GM19452 (cell line): ENCODE measurements at regions not wholly inside any gene's neighbourhood (a gene's known extent, or its start where the extent isn't known, plus 50 kb on each side); places are given as distances from the start of the nearest gene placed in this dataset.

Experiments used
- ATAC-seq: cut with Tn5 transposase; IDR thresholded peaks from one replicate; pipeline ENCODE4 v1.9.1; 2021; ENCODE audit not compliant: unreplicated experiment

DNA sequence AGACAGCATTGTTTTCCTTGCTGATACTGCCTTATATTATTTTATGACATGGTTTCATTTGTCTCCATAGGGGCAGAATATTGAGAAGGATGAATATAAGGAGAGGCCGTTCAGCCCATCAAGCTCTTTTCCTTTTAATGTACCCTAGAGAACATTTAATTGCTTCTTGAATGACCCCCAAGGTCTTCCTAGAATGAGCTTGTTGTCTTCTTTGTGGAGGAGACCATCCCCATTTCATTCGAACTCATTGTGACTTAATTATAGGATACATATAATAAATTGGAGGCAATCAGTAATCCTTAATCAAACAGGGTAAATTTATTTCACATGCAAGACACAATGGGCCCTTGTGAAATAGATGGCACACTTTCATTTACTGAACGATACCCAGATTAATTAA lies 231.3 kb downstream of the MDFIC start:
- no peak for ATAC-seq

DNA sequence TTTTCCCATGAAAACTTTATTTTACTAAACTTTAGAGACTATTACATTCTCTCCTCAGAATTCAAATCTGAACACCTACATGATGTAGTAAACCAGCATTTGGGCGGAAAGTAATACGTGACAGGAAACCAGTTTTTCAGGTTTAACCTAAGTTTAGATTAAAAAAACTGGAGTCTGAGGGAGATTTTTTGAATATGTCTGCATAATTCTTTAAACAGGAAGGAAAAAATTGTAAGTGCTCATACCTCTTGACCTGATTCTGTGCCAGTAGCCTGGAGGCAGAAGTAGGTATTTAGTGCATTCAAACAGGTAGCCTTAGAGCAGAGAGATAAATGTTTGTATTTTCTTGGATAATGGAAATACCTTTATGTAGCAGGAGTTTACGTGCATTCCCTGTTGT lies 224.3 kb downstream of the MDFIC start:
- ATAC-seq, result no peak

DNA sequence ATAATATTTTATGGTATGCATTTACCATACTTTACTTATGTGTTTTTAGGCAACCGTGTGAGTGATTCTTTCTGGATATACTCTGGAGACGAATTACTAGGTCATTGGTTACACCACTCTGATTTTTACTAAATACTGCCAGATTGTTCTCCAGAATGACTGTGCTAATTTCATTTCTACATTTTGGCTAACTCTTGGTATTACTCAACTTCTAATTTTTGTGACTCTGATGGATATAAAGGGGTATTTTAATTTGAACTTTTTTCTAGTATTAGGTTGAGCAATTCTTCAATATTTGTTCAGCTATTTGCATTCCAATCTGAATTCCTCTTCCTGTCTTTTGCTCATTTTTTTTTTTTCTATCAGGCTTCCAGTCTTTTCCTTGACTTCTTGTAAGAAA lies 223.6 kb downstream of the MDFIC start:
- peak; percentile 70 for ATAC-seq

DNA sequence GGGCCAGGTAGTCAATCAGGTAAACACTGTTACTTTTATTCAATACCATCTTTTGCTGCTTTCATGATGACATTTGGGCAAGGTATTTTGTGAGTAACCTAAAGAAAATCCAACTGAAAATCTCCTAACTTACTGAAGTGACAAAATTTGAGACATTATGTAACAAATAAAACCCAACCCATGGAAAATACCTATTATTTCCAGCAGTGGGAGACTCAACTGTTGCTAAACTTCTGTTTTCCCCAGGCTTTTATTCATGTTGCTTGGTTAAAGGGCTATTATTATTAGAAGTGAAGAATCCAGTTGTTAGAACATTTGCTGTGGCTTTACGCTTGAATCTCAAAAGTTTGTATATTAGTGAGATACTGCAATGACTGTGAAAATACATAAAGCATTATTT lies 215.9 kb downstream of the MDFIC start:
- ATAC-seq, result no peak

DNA sequence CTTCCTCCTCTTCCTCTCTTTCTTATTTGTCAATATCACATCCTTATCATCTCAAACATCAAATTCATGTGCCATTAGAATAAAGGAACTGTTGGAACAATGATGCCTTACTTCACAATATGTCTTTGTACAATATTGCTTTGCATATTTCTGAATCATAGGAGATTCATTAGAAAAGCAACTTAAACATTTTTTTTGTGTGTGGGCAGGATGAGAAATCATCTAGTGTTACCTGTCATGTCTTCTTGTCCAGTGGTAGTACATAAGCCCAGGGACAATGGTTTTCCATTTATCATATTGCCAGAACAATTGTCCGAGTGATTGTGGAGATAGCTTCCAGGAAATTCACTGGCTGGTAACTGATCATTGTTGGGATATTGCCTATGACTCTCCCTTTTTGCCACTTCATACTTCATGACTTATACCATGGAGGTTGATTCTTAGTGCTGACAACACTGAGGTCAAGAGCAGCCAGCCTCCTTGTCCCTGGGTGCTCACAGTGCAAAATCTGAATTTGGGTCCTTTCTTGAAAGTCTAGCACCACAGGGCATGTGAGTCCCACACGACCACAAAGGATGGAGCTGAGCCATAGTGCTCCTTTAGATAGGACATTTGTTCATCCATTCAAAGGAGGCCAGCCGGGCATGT lies 215.0 kb downstream of the MDFIC start:
- no peak for ATAC-seq

DNA sequence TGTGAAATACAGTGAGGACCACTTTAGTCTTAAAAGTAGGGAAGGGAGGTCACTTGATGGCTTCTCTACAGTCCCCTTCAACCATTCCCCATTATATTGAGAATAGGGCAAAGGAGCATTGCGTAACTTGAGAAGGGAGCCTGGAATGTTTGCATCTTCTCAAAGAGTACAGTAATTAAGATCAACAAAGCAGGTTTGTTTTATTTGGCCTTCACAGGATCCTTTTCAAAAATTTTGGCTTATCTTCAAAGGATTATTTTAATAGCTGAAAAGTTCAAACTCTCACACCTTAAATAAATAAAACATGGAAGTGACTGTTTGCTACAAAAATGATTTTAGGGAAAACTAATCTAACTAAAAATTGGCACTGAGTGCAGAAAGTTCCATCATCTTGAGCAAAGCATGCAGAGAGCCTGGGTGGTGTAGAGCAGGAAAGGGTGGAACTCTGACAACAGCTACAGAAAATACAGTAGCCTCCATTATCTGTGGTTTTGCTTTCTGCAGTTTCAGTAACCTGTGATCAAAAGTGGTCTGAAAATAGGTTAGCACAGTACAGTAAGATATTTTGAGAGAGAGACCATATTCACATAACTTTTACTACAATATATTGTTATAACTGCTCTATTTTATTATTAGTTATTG lies 214.0 kb downstream of the MDFIC start:
- peak; percentile 75 for ATAC-seq

DNA sequence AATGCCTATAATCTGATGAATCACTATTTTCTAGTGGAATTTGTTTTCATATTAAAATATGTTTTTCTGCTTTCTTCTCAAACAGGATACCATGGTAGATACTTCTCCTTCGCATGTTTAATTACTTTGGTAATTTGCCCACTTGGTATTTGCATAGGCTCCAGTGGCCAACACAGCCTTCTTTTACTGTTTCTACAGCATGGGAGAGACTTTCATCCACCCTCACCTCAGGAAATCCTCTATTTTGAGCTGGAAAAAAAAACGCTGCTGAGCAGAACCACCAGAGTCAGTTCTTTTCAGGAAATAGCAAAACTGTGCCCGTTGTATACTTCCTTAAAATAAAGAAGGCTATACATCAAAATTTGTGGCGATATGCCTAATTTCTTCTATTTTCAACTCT lies 213.3 kb downstream of the MDFIC start:
- no peak for ATAC-seq

DNA sequence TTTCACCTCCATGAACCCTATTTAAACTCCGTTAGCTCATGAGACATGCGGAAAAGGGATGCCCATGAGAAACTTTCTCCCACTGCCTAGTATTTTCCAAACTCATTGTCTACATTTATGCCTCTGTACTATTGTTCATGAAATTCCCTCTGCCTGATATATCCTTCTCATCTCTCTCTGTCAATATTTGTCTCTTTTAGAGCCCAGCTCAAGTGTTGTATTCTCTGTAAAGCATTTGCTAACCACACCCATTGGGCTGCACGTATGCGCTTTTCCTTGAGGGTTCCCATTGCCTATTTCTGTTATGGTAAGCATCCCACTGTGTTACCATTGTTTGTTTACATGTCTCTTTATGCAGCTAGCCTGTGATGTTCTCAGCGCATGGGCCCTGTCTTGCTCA lies 211.4 kb downstream of the MDFIC start:
- no peak for ATAC-seq

DNA sequence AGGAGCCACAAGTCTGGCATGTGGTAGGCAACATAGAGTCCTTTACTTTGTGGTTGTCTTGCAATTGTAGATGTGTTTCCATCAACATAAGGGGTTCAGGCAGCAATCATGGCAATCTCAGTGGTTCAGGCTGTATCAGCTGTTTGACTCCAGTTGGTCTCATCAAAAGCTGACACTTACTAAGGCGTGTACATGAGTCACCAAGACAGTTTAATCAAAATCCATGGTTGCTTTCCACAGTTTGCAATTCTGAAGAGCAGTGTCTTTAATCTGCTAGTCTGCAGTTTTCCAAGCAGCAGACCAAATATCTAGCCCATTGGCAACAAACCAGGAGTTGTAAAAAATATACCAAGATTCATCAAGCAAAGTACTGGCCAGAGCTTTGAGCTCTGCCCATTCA lies 210.2 kb downstream of the MDFIC start:
- no peak for ATAC-seq

DNA sequence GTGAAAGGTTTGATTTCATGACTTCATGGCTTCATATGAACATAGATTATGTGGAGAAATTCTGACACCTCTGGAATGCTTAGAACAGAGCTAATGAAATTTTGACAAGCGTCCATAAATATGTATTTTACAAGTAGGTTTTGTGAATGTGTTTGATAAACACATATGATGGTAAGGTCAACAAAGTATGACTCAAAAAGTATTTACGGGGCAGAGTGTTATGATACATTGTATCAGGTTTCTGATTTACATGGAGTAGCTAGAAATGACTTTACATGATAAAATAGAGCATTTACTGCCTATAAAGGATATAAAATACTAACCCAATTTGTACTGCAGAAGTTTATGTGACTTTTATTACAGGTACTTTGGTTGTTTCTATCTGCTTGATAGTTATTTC lies 206.3 kb downstream of the MDFIC start:
- no peak for ATAC-seq

DNA sequence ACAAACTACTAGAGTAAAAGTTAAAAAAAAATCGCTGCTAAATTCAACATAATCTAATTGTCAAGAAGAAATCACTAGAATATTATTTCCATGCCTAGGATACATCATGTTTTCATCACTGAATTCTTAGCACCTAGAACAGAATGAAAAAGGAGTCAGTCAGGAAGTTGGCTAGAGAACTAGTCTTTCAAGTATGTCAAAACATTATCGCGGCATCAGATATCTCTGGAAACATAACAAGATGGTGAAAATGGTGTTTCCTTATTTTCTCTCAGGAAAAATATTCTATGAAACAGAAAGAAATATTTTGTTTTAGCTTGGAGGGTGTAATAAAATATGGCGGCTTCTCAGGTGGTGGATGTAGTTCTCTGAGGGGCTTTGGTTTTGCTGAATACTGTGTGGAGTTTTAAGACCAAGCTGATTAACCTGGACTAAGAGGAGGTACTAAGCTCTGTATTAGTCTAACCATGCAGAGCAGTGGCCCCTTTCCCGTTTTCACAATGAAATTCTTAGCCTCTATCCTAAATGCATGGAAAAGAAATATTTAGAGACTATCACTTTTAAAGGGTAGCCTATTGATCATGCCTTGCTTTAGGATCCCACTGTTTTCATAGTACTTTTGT lies 205.6 kb downstream of the MDFIC start:
- ATAC-seq, result no peak

DNA sequence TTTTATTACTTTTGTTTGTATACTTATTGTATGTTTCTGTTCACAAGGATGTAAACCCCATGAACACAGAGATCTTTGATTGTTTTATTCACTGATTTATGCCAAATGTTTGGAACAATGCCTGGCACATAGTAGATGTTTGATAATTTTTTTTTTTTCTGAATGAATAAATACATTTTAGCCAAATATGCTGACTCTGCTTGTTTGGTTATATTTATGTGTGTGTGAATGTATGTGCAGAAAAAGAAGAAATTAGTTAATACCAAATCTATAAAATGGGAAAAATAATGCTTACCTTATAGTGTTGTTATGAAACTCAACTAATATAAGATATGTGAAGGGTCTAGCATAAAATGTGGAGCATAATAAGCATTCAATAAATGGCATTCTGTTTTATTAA lies 203.9 kb downstream of the MDFIC start:
- ATAC-seq, result no peak

DNA sequence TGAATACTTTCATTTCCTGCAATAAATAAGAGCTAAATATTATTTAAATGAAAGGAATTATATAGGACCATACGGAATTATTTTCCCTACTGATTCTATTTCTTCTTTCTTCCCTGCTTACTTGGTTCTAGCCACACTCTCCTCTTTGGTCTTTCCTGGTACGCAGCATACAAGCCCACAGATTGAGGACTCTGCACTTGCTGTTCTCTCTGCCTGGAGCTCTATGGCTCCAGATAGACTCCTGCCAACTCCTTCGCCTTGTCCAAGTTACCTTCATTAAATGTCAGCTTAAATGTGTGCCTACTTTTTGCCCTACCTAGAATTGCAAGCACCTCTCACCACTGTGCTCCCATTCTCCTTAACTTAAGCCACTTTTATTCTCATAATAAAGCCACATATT lies 203.4 kb downstream of the MDFIC start:
- no peak for ATAC-seq

DNA sequence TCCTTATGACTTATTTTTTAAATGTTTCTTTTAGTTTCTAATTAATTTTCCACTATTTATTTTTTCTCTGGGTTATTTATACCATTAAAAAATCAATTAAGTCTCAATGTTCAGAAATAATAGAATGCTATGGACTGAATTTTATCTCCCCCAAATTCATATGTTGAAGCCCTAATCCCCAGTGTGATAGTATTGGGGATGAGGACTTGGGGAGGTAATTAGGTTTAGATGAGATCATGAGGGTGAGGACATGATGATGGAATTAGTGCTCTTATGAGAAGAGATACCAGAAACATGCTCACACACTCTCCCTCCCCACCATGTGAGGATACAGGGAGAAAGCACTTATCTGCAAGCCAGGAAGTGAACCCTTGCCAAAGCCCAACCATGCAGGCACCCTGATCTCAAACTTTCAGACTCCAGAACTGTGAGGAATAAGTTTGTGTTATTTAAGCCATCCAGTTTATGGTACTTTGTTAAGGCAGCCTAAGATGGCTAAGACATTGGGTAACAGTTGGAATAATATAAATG lies 202.6 kb downstream of the MDFIC start:
- no peak for ATAC-seq

DNA sequence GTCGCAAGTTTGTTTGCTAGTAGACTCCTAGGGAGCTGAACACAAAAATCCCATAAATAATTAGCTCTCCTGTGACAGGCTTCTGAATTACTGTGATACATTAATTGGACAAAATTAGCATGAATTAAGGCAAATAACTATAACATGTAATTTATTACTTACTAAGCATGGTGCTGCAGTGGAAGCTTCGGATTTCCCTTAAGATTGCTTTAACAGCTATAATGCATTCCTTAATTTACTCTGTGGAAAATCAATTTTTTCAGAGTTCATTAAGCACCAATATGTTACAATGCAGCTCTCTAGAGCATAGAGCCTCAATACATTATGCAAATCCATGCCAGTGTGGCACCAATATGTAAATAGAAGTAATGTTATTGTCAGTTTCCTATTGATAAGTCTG lies 201.5 kb downstream of the MDFIC start:
- no peak for ATAC-seq

DNA sequence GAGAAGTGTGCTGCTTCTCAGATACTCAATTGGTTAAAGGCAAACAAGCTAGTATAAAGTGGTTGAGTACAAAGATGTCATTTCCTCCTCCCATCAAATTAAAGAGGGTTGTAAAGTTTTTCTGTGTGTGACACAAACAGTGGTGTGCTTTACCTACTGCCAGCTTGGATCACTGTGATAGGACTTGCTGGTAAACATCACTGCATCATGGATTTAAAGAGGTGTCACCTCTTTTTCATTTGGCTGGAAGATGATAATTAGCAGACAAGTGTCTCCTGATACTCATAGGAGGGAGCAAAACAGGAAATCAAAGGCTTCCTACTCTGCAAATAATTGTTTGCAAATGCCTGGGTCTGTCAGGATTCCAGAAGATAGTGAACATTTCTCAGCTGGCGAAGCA lies 200.5 kb downstream of the MDFIC start:
- ATAC-seq, result no peak

DNA sequence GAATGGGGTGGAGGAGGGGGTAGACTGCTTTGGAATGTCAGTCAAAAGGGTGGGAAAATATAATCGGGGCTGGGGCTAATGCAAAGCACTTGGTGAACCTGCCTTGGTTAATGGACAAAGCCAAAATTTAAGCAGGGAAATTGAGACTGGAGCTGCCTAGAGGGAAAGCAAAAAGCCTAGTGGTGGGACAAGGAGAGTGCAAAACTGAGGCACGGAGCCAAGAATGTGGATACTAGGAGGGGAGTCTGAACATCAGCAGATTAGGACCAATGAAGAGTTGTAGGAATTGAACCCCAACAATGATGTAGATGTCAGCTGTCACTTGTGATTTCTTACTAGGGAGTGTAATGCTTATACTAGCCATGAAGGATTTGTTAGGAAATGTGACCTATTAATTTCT lies 195.9 kb downstream of the MDFIC start:
- no peak for ATAC-seq

DNA sequence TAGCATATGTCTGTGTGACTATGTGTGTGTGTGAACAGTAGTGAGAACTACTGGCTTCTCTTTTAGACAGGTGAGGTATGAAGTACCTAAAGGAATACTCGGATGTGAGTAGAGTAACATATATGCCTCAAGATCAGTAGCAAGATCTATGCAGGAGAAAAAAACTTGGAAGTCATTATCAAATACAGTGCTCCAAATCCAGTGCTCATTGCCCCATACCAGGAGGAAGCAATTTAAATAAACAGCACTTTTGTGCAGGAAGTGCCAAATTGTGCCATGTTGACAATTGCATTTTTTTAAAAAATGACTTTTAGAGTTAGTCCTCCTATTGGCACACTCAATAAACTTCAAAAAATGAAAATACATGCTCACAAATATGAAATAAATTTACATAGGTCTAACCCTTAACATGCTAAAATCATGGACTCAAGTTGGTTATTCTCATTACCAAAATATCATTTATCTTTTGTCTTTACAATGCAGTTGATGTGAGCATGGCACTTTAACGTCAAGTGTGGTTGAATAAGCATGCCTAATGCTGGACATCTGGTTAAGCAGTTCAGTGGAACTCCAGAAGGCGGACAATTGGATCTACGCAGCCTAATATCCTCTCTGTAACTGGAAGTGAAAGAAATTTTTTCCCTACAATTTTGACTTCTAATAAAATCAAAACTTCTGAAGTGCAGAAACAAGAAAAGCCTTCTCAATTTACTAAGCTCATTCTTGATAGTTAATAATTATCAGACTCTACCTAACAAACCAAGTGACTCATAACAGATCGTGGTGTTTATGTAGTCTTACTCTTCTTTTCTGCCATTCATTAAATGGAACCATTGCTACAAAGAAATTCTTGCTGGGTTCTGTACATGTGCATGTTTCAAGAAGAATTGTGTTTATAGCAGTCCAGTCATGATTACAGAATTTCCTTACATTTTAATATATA lies 195.2 kb downstream of the MDFIC start:
- no peak for ATAC-seq

DNA sequence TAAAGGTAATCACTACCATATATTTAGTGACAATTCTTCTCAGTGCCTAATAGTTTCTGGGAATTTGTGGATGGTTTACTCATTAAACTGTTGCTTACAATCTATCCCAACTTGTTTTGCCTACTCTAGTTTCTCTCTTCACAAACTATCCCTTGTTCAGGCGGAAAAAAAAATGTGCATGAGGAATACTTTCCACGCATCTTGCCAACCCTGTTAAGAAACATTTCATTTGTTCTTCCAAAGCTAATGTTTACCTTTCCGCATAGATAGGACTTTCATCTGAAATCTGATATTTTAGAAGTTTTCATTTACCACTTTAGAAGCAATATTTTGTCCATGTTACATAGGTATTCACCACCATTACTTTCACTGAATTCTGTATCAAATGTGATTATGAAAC lies 191.9 kb downstream of the MDFIC start:
- no peak for ATAC-seq

DNA sequence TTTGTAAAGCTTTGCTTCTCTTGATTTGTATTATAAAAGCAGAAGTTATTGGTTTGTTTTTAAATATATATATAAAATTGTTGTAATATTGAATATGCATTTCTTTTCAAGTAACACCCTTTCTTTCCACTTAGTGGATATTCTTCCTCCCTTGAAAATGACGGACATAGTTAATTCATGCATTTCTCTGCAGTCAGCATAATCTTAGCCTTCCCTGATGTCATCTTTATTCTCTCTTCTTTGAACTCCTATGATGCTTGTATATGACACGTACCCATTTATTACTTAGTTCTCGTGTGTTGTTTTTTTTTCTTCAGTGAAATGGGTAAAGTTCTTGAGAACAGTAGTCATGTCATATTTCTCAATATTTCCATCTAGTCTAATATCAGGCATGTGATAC lies 191.2 kb downstream of the MDFIC start:
- no peak for ATAC-seq

DNA sequence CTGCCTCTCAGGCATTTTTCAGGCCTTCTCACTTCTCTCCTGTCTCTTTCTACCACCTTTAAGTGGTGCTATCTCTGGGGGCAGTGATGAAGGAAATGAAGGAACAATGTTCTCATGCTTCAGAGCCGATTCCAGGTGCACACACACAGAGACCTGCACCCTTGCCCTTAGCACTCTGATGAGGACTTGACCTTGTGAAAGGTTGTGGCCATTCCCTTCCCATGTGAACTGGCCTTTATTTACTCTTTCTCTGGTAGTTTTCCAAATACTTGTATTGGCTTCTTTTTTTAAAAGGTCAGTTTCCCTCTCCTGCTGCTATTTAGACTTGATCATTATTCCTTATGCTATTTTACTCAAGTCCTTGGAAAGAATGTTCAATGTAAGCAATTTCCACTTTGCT lies 188.6 kb downstream of the MDFIC start:
- ATAC-seq, result no peak
